ENCODE measurements at regions not wholly inside any gene's neighbourhood (a gene's known extent, or its start where the extent isn't known, plus 50 kb on each side); places are given as distances from the start of the nearest gene placed in this dataset.

DNA sequence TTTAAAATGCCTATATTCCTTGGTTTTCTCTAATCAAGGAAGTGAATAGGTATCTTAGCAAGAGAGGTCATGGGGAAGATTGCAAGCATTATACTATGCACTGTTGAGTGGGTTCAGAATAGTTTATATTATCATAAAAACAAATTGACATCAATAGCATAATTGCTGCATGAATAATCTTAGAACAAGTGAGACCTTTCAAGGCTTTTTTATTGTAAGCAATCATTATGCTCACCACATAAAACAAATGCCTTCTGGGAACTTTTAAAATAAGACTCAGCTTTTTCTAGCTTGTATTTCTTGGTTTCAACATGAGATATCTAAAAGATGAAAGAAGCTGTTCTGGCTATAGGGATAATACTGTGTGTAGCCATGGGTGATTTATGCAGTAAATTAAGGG is 135.6 kb upstream of the ZC3H12C start:
- ATAC-seq, result no peak
- TF ChIP-seq ISL1 (CRISPR knock-in tag; IDR thresholded peaks at IDR 0.05), result no peak
- TF ChIP-seq, protein P1, sequence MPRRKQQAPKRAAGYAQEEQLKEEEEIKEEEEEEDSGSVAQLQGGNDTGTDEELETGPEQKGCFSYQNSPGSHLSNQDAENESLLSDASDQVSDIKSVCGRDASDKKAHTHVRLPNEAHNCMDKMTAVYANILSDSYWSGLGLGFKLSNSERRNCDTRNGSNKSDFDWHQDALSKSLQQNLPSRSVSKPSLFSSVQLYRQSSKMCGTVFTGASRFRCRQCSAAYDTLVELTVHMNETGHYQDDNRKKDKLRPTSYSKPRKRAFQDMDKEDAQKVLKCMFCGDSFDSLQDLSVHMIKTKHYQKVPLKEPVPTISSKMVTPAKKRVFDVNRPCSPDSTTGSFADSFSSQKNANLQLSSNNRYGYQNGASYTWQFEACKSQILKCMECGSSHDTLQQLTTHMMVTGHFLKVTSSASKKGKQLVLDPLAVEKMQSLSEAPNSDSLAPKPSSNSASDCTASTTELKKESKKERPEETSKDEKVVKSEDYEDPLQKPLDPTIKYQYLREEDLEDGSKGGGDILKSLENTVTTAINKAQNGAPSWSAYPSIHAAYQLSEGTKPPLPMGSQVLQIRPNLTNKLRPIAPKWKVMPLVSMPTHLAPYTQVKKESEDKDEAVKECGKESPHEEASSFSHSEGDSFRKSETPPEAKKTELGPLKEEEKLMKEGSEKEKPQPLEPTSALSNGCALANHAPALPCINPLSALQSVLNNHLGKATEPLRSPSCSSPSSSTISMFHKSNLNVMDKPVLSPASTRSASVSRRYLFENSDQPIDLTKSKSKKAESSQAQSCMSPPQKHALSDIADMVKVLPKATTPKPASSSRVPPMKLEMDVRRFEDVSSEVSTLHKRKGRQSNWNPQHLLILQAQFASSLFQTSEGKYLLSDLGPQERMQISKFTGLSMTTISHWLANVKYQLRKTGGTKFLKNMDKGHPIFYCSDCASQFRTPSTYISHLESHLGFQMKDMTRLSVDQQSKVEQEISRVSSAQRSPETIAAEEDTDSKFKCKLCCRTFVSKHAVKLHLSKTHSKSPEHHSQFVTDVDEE (CRISPR knock-in tag; IDR thresholded peaks at IDR 0.05), result no peak
- no peak for TF ChIP-seq PPARA (CRISPR knock-in tag; IDR thresholded peaks at IDR 0.05; ENCODE audit: borderline replicate concordance)
- no peak for TF ChIP-seq SNAI2 (CRISPR knock-in tag; IDR thresholded peaks at IDR 0.05)
- no peak for TF ChIP-seq GLIS3 (CRISPR knock-in tag; IDR thresholded peaks at IDR 0.05)
- TF ChIP-seq RARB (CRISPR knock-in tag; IDR thresholded peaks at IDR 0.05), result no peak
- TF ChIP-seq ZNF565 (CRISPR knock-in tag; conservative IDR thresholded peaks at IDR 0.05; ENCODE audit: low read depth), result no peak
- no peak for TF ChIP-seq ZC3H10 (CRISPR knock-in tag; IDR thresholded peaks at IDR 0.05)
- TF ChIP-seq, protein P2, sequence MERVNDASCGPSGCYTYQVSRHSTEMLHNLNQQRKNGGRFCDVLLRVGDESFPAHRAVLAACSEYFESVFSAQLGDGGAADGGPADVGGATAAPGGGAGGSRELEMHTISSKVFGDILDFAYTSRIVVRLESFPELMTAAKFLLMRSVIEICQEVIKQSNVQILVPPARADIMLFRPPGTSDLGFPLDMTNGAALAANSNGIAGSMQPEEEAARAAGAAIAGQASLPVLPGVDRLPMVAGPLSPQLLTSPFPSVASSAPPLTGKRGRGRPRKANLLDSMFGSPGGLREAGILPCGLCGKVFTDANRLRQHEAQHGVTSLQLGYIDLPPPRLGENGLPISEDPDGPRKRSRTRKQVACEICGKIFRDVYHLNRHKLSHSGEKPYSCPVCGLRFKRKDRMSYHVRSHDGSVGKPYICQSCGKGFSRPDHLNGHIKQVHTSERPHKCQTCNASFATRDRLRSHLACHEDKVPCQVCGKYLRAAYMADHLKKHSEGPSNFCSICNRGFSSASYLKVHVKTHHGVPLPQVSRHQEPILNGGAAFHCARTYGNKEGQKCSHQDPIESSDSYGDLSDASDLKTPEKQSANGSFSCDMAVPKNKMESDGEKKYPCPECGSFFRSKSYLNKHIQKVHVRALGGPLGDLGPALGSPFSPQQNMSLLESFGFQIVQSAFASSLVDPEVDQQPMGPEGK (CRISPR knock-in tag; IDR thresholded peaks at IDR 0.05; ENCODE audit: borderline replicate concordance), result no peak
- no peak for TF ChIP-seq TOX (CRISPR knock-in tag; IDR thresholded peaks at IDR 0.05; ENCODE audit: borderline replicate concordance)
- TF ChIP-seq ZNF8 (CRISPR knock-in tag; IDR thresholded peaks at IDR 0.05), result no peak
- TF ChIP-seq ZFP3 (CRISPR knock-in tag; IDR thresholded peaks at IDR 0.05), result no peak

DNA sequence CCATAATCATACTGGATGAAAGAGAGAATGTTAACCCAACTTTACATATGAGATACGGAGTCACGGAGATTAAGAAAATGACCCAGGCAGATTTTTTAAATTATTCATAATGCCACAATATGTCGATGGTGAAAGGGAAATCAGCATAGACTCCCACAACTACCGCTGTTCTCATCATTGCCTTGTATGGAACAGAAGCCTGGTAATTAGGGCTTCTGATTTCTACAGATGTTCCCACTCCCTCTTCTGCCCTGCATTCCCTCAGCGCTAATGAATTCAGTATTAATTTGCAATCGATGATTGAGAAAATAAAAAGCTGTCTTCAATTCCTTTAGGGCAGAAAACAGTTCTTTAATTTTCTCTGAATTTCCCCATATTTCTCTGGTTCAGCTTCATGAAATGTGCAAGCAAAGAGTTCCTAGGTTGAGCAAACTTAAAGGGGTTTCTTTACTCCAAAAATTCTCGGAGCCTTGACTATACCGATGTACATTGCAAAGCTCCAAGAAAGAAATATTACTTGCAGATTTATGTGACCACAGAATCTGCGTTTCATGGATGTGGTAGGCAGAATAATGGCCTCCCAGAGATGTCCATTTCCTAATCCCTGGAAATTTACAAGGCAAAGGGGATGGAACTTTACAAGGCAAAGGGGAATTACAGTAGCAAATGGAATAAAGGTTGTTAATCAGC is 134.9 kb upstream of the ZC3H12C start:
- ATAC-seq, result no peak
- TF ChIP-seq, protein P2 (CRISPR knock-in tag; IDR thresholded peaks at IDR 0.05; ENCODE audit: borderline replicate concordance), result no peak
- TF ChIP-seq ZFP30 (CRISPR knock-in tag; IDR thresholded peaks at IDR 0.05) (no peak), GLIS3 (CRISPR knock-in tag; IDR thresholded peaks at IDR 0.05) (no peak), ZC3H10 (CRISPR knock-in tag; IDR thresholded peaks at IDR 0.05) (no peak), SNAI2 (CRISPR knock-in tag; IDR thresholded peaks at IDR 0.05) (no peak), OSR1 (CRISPR knock-in tag; IDR thresholded peaks at IDR 0.05) (no peak), ZFP3 (CRISPR knock-in tag; IDR thresholded peaks at IDR 0.05) (no peak), BACH2 (CRISPR knock-in tag; IDR thresholded peaks at IDR 0.05; ENCODE audit: borderline replicate concordance) (no peak), CSDC2 (CRISPR knock-in tag; IDR thresholded peaks at IDR 0.05) (no peak), PPARA (CRISPR knock-in tag; IDR thresholded peaks at IDR 0.05; ENCODE audit: borderline replicate concordance) (no peak), TOX (CRISPR knock-in tag; IDR thresholded peaks at IDR 0.05; ENCODE audit: borderline replicate concordance) (no peak), TCF4 (CRISPR knock-in tag; IDR thresholded peaks at IDR 0.05; ENCODE audit: borderline replicate concordance) (no peak), ARNTL (CRISPR knock-in tag; IDR thresholded peaks at IDR 0.05; ENCODE audit: borderline replicate concordance, low read depth) (no peak), ESRRG (CRISPR knock-in tag; IDR thresholded peaks at IDR 0.05) (no peak), RARB (CRISPR knock-in tag; IDR thresholded peaks at IDR 0.05) (no peak)
- TF ChIP-seq, protein P3, sequence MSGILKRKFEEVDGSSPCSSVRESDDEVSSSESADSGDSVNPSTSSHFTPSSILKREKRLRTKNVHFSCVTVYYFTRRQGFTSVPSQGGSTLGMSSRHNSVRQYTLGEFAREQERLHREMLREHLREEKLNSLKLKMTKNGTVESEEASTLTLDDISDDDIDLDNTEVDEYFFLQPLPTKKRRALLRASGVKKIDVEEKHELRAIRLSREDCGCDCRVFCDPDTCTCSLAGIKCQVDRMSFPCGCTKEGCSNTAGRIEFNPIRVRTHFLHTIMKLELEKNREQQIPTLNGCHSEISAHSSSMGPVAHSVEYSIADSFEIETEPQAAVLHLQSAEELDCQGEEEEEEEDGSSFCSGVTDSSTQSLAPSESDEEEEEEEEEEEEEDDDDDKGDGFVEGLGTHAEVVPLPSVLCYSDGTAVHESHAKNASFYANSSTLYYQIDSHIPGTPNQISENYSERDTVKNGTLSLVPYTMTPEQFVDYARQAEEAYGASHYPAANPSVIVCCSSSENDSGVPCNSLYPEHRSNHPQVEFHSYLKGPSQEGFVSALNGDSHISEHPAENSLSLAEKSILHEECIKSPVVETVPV (CRISPR knock-in tag; IDR thresholded peaks at IDR 0.05), result no peak
- TF ChIP-seq, protein P1 (CRISPR knock-in tag; IDR thresholded peaks at IDR 0.05), result no peak

Data from SK-N-SH treated with all-trans-retinoic acid at 6 μM for 48 hours (cell line).